ENCODE measurements at regions not wholly inside any gene's neighbourhood (a gene's known extent, or its start where the extent isn't known, plus 50 kb on each side); places are given as distances from the start of the nearest gene placed in this dataset.
"Not testable (repeated sequence)": the region's sequence is repeated elsewhere in the genome, so short reads cannot be mapped to it uniquely, and the experiment has no call there.

DNA sequence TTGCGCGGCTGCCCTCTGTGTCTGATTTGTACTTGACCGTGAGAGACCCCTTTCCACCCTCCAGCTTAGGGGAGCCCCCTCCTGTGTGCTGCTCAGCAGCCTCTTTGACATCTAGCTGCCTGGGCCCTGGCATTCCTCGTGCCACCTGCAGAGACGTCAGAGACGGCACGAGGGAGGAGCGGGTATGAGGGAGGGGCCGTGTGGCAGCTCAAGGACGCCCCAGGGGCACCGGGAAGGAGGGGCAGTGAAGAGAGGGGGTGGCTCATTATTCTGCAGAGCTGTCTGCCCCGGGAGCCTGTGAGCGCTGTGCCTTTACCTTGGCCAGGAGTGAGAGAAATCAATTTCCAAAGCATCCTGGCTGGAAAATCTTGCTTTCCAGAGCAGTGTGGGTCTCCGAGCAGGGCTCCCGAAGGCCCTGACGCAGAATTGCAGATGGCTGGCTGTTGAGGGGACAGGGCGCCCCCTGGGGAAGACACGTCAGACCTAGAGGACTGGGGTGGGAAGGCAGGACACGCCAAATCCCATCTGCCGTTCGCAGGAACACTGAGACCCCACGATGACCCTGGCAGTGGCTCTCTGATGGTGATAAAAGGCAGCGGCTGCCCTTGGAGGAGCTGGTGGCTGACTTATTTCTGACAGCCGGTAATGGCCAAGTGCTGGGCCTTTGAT lies 3950.5 kb upstream of the TPTE start:
- in situ Hi-C loops (cut with HindIII; ENCODE audit: low pct_unique_long_range_greater_than_20kb, low sequenced_read_pairs); DNase-seq (ENCODE audit: low read depth in 1 of 2, low spot score in 1 of 2): not testable (repeated sequence)

DNA sequence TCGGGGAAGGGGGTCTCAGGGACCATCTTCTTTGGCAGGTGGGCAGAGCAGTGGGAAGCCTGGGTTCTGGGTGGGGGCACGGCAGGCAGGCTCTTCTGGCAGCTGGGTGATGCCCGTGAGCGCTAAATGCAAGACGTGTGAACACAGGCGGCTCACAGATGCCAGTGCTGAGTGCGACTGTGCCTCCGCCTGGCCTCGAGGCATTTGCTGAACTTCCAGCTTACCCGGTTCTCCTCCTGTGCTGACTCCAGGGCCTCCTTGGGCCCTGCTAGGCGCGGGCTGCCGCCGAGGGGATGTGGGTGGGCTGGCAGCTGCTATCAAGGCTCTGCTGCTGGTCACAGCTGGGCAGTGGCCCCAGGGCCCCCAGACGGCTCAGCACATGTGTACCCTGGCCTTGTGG lies 3947.8 kb upstream of the TPTE start:
- DNase-seq (ENCODE audit: low read depth in 1 of 2, low spot score in 1 of 2); in situ Hi-C loops (cut with HindIII; ENCODE audit: low pct_unique_long_range_greater_than_20kb, low sequenced_read_pairs): not testable (repeated sequence)

DNA sequence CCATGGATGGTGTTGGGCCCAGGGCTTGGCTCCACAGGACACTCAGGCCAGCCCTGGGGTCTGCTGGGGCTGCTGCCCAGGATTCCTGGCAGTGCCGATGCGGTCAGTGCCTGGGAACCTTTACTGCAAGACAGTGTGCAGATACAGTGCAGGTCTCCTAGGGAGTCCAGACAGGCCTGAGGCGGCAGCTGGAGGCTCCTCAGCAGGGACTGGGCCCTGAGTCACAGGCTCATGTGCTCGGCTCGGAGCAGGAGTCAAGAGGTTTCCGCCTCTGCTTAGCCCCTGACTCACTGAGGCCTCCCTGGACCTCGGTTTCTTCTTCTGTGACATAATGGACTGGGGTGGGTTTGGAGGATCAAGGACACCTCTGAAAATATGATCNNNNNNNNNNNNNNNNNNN lies 3941.6 kb upstream of the TPTE start:
- DNase-seq (ENCODE audit: low read depth in 1 of 2, low spot score in 1 of 2); in situ Hi-C loops (cut with HindIII; ENCODE audit: low pct_unique_long_range_greater_than_20kb, low sequenced_read_pairs): not testable (repeated sequence)
